ENCODE measurements at regions not wholly inside any gene's neighbourhood (a gene's known extent, or its start where the extent isn't known, plus 50 kb on each side); places are given as distances from the start of the nearest gene placed in this dataset.

- TF ChIP-seq, protein P1, sequence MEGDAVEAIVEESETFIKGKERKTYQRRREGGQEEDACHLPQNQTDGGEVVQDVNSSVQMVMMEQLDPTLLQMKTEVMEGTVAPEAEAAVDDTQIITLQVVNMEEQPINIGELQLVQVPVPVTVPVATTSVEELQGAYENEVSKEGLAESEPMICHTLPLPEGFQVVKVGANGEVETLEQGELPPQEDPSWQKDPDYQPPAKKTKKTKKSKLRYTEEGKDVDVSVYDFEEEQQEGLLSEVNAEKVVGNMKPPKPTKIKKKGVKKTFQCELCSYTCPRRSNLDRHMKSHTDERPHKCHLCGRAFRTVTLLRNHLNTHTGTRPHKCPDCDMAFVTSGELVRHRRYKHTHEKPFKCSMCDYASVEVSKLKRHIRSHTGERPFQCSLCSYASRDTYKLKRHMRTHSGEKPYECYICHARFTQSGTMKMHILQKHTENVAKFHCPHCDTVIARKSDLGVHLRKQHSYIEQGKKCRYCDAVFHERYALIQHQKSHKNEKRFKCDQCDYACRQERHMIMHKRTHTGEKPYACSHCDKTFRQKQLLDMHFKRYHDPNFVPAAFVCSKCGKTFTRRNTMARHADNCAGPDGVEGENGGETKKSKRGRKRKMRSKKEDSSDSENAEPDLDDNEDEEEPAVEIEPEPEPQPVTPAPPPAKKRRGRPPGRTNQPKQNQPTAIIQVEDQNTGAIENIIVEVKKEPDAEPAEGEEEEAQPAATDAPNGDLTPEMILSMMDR (conservative IDR thresholded peaks at IDR 0.05; ENCODE audit: low read depth, low read length): no peak
- no peak for TF ChIP-seq EZH2phosphoT487 (IDR thresholded peaks at IDR 0.05; ENCODE audit: borderline replicate concordance, low read length)
Measured at GRCh38 chr3:43180027-43180426, 74.1 kb upstream of the POMGNT2 start.
